Ovary (tissue), 3 donors: ENCODE measurements at regions not wholly inside any gene's neighbourhood (a gene's known extent, or its start where the extent isn't known, plus 50 kb on each side); places are given as distances from the start of the nearest gene placed in this dataset.

Source experiments
- CTCF ChIP-seq, 3 donors: fragments of 450-650 bp in 2 of 3; fragments of 200-600 bp in 1 of 3; IDR thresholded peaks; one replicate each; pipeline versions ENCODE4 v1.5.1 to v1.8.0; 2016 to 2022; ENCODE audit warnings: antibody characterized with exemption in 3 of 3, mild to moderate bottlenecking in 1 of 3
- EP300 ChIP-seq: sonication (generic); formaldehyde crosslinking; IDR thresholded peaks from one replicate; pipeline ENCODE4 v1.6.1; 2017; ENCODE audit warnings: antibody characterized with exemption
- POLR2A ChIP-seq: fragments of 450-650 bp; IDR thresholded peaks from one replicate; pipeline ENCODE4 v1.6.1; 2017; ENCODE audit warnings: antibody characterized with exemption, mild to moderate bottlenecking, moderate library complexity
- donor health status: DM: no; HTN: no; CAD: no.

- TF ChIP-seq CTCF (IDR thresholded peaks at IDR 0.05), result no peak
- TF ChIP-seq POLR2A, result no peak
- no peak for TF ChIP-seq EP300
Observed at GRCh38 chr9:90300611-90301276, 341.9 kb downstream of the DIRAS2 start.
